NAMALWA (cell line): ENCODE measurements at regions not wholly inside any gene's neighbourhood (a gene's known extent, or its start where the extent isn't known, plus 50 kb on each side); places are given as distances from the start of the nearest gene placed in this dataset.
A peak's percentile ranks its signal among the peaks of the same experiment; 100 is the strongest.
"Not testable (repeated sequence)": the region's sequence is repeated elsewhere in the genome, so short reads cannot be mapped to it uniquely, and the experiment has no call there.

Experiments
- DNase-seq: peaks from one replicate; pipeline ENCODE4 v3.0.0-alpha.2; 2015; ENCODE audit warnings: low spot score

GRCh38 chr2:184338771-184339170, 259.6 kb upstream of the ZNF804A start:
- no peak for DNase-seq

- DNase-seq, result no peak
Measured at GRCh38 chr2:184339966-184340365, 258.4 kb upstream of the ZNF804A start.

- DNase-seq, result no peak
Measured at GRCh38 chr2:184346338-184346862, 251.9 kb upstream of the ZNF804A start.

DNA sequence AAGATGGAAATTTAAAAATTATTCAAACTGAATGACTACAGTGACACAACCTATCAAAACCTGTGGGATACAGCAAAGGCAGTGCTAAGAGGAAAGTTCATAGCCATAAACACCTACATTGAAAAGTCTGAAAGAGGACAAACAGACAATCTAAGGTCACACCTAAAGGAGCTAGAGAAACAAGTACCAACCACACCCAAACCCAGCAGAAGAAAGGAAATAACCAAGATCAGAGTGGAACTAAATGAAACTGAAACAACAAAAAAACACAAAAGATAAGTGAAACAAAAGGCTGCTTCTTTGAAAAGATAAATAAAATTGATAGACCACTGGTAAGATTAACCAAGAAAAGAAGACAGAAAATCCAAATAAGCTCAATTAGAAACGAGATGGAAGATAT, 247.2 kb upstream of the ZNF804A start:
- DNase-seq, result no peak

GRCh38 chr2:184357033-184357432, 241.3 kb upstream of the ZNF804A start:
- no peak for DNase-seq

DNA sequence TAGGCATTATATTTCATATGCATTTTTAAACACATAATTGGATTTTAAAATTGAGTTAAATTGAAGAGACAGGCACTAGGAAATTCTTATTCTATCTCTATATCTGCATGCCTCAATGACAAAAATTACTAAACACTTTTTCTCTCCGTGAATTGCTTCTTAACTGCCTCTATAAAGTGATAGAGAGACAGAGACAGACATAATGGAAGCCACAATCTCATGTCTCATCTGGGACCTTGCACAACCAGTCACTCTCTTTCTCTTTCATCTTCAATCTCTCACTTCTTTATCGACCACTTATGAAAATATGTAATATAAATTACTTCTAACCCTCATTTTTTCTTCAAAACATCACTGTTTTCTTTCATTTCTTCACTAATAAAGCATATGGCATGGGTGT, 238.9 kb upstream of the ZNF804A start:
- DNase-seq, result no peak

DNA sequence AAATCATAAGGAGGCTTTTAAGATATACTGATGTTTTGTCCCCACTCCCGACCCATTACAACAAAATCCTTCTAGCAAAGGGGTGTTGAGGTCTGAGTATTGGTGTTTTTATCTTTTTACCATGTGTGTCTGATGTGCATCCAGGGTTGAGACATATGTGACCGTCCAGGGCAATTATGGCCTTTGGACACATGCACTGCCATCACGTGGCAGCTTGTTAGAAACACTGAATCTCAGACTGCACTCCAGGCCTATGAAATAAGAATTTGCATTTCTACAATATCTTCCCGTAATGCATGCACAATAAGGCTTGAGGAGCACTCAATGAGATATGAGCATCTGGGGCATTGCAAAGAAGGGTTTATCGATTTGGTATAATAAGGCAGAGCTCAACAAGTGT, 235.1 kb upstream of the ZNF804A start:
- peak; percentile 13 for DNase-seq

- no peak for DNase-seq
Measured at GRCh38 chr2:184367211-184367610, 231.1 kb upstream of the ZNF804A start.

DNA sequence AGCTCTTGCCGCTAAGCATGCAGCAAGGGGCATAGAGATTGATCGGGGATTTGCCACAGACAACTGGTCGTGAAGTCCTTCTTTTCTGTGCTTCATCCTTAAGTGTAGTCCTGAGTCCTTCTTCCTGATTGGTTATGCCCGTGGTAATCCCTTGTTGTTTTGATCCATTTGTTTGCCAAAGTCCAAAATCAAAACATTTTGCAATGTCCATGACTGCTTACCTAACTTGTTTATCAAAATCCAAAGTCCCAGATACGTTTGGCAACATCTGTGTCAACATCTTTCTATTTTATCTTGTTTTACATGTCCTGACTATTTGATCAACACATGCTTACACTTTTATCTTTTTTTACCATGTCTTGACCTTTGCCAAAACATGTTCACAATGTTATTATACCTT, 229.0 kb upstream of the ZNF804A start:
- no peak for DNase-seq

GRCh38 chr2:184370954-184371353, 227.4 kb upstream of the ZNF804A start:
- peak; percentile 43 for DNase-seq

DNA sequence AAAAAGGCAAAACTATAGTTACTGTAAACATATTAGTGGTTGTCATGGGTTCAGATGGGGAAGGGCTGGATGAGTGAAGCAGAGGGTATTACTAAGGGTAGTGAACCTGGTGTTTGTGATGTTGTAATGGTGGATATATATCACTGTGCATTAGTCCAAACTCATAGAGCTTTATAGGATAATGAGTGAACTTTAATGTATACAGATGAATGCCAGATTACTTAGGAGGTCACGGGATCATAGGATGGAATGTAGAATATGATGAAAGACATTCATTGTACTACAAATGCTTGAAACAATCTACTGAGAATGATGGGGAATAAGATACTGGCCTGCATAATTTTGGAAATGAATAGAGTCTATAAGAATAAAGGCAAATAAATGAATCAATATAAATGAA, 226.7 kb upstream of the ZNF804A start:
- no peak for DNase-seq

DNA sequence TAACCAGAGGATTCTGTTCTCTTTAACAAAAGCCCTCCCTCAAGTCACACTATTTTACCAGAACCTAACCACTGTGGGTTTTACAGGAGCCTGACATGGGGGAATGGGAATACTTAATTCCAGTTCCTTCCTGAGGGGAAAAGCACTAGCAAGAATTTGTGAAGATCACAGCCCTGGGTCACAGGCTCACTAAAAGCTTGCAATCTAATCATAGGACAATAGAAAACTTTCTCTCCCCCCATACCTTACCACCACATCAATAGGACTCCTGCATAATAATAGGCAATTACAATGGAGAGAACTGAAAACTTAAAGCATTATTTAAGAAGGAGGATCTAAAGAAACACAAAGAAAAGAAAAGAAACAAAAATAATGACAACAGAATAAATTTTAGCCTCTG, 225.8 kb upstream of the ZNF804A start:
- DNase-seq, result no peak

GRCh38 chr2:184394642-184395041, 203.7 kb upstream of the ZNF804A start:
- DNase-seq, result no peak

- DNase-seq, result no peak
Measured at GRCh38 chr2:184402381-184402780, 195.9 kb upstream of the ZNF804A start.

GRCh38 chr2:184407041-184407630, 191.2 kb upstream of the ZNF804A start:
- not testable (repeated sequence) for DNase-seq

GRCh38 chr2:184410160-184410559, 188.2 kb upstream of the ZNF804A start:
- DNase-seq, result no peak

DNA sequence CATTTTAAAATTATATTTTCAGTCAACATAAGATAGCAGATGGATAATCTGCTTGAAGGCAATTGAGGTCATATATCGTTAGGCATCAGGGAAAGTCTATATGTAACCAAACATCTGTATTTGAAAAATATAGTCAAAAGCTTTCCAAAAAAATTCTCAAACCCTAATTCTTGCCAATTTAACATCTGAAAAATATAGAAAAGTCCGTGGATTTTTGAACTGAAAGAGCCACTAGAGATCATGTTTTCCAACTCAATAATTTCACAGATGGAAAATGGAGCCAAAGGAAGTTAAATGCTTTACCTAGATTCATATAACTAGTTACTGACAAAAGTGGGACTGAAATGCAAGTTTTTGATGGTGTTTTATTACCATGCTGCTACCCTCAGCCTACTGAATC, 185.1 kb upstream of the ZNF804A start:
- DNase-seq, result no peak

GRCh38 chr2:184413671-184414229, 184.6 kb upstream of the ZNF804A start:
- no peak for DNase-seq

DNA sequence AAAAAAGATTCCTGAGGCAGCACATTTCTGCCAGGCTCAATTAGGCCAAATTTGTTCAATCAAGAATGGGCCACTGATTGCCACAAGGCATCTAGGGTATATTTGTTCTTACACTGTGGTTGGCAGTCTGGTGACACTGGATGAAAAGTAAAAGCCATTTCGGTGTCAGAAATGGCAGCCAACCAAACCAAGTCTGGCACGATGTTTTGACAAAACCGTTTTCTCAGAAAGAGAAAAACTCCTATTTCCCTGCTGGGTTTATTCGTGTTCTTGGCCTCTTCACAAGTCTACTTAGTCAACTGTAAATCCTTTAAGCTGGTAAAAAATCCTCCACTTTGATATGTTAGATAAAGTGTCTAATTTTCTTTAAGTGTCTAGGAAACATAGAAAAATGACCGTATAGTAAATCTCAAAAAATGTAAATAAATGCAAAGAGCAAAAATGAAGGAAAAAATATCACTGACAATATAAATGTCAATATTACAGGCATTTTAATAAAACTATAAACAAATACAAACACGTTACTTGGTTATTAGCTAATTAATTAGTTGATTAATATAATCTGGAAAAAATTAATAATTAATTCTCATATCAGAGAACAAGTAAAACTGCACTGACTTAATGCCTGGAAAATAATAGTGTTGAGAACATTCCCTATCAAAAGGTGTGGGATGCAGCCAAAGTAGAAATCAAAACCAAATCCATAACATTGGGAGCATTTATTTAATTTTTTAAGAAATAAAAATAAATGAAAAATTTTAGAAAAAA, 182.0 kb upstream of the ZNF804A start:
- no peak for DNase-seq

DNA sequence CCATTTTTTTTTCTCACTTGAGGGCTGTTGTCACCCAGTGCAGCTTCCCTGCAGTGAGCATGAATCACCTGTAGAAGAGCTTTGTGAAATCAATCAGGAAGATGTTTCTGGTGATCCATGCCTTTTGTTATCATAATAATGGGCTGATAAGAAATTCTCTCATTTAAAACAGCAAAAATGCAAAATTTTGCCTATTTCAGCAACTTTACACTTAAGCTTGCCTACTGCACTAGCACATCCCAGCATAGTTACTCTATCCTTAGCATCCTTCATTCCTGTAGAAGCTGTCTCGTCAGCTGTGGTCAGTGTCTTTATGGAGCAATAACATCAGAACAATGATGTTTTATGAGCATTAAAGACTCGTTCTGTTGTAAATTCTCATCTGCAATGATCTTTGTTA, 178.6 kb upstream of the ZNF804A start:
- no peak for DNase-seq

- not testable (repeated sequence) for DNase-seq
Measured at GRCh38 chr2:184421456-184421855, 176.9 kb upstream of the ZNF804A start.

GRCh38 chr2:184425083-184425482, 173.2 kb upstream of the ZNF804A start:
- DNase-seq, result no peak

DNA sequence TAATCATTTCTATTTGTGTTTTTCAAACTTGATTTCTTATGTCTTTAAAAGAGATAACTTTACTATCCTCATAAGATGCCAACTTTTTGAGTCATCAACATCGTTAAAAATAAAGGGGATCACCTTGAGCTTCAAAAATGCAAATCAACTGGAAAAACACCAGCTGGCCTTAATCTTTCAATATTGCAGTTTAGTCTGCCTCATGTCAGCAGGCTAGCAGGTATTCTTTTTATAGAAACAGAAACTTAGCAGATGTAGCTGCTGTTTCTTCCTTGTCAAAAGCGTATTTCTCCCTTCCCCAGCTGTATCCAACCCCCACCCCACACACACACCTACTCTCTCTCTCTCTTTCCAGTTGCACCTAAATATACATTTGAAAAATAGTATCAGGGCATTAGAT, 154.1 kb upstream of the ZNF804A start:
- DNase-seq, result peak; percentile 75
